Neural cell (in vitro differentiated cells): ENCODE measurements at regions not wholly inside any gene's neighbourhood (a gene's known extent, or its start where the extent isn't known, plus 50 kb on each side); places are given as distances from the start of the nearest gene placed in this dataset.

Source experiments
- EP300 ChIP-seq: fragments of 450-650 bp; conservative IDR thresholded peaks from 2 replicates; pipeline ENCODE4 v1.6.1; 2014; ENCODE audit warnings: antibody characterized with exemption, mild to moderate bottlenecking, moderate library complexity; ENCODE audit not compliant: poor library complexity, severe bottlenecking
- EZH2 ChIP-seq: fragments of 200-600, 300-800 bp; shearing (Covaris generic), sonication (generic); IDR thresholded peaks from 2 replicates; pipeline ENCODE4 v1.6.1; 2014; ENCODE audit warnings: antibody characterized with exemption, low read length, borderline replicate concordance, mild to moderate bottlenecking; ENCODE audit not compliant: insufficient read depth, poor library complexity, severe bottlenecking
- POLR2AphosphoS5 ChIP-seq: IDR thresholded peaks from 2 replicates; pipeline ENCODE4 v1.6.1; 2012
- RAD21 ChIP-seq: fragments of 450-650 bp; conservative IDR thresholded peaks from 2 replicates; pipeline ENCODE4 v1.6.1; 2014; ENCODE audit warnings: antibody characterized with exemption, mild to moderate bottlenecking, moderate library complexity
- TAF1 ChIP-seq: IDR thresholded peaks from 2 replicates; pipeline ENCODE4 v1.6.1; 2012; ENCODE audit warnings: low read depth
- TF ChIP-seq, protein P1 (sequence below): fragments of 450-650 bp; IDR thresholded peaks from 2 replicates; pipeline ENCODE4 v1.5.1; 2014; ENCODE audit warnings: antibody characterized with exemption, mild to moderate bottlenecking, moderate library complexity; ENCODE audit not compliant: poor library complexity, severe bottlenecking
- TF ChIP-seq, protein P2 (sequence below): IDR thresholded peaks from 2 replicates; pipeline ENCODE4 v1.6.1; 2012; ENCODE audit warnings: borderline replicate concordance

DNA sequence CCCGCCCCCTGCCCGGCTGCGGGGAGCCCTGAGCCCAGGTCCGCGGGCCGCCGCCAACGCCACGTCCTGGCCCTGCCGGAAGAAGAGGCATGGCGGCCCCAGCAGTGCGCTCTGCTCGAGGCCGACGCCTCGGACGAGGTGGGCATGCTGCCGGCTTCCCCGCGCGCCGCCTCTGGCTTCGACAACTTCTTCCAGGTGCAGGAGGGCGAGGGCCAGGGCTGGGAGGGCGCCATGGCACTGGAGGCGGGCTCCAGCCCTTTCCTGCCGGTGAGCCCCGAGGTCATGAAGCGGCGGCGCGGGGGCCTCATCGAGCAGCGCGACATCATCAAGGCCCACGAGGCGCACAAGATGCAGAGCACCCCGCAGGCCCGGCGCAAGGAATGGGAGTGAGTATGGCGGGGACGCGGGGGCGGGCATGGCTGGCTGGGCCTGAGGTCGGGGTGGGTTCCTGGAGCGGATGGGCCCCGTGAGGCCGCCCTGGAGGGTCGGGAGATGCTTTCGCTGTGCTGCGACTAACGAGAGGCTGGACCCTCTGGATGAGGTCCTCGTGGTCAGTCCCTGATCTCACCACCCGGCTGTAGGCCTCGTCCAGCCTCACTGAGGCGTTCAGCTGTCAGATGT is 70.0 kb upstream of the CACNA1E start:
- TF ChIP-seq TAF1, result no peak
- TF ChIP-seq, protein P1, sequence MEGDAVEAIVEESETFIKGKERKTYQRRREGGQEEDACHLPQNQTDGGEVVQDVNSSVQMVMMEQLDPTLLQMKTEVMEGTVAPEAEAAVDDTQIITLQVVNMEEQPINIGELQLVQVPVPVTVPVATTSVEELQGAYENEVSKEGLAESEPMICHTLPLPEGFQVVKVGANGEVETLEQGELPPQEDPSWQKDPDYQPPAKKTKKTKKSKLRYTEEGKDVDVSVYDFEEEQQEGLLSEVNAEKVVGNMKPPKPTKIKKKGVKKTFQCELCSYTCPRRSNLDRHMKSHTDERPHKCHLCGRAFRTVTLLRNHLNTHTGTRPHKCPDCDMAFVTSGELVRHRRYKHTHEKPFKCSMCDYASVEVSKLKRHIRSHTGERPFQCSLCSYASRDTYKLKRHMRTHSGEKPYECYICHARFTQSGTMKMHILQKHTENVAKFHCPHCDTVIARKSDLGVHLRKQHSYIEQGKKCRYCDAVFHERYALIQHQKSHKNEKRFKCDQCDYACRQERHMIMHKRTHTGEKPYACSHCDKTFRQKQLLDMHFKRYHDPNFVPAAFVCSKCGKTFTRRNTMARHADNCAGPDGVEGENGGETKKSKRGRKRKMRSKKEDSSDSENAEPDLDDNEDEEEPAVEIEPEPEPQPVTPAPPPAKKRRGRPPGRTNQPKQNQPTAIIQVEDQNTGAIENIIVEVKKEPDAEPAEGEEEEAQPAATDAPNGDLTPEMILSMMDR, result no peak
- TF ChIP-seq, protein P2, sequence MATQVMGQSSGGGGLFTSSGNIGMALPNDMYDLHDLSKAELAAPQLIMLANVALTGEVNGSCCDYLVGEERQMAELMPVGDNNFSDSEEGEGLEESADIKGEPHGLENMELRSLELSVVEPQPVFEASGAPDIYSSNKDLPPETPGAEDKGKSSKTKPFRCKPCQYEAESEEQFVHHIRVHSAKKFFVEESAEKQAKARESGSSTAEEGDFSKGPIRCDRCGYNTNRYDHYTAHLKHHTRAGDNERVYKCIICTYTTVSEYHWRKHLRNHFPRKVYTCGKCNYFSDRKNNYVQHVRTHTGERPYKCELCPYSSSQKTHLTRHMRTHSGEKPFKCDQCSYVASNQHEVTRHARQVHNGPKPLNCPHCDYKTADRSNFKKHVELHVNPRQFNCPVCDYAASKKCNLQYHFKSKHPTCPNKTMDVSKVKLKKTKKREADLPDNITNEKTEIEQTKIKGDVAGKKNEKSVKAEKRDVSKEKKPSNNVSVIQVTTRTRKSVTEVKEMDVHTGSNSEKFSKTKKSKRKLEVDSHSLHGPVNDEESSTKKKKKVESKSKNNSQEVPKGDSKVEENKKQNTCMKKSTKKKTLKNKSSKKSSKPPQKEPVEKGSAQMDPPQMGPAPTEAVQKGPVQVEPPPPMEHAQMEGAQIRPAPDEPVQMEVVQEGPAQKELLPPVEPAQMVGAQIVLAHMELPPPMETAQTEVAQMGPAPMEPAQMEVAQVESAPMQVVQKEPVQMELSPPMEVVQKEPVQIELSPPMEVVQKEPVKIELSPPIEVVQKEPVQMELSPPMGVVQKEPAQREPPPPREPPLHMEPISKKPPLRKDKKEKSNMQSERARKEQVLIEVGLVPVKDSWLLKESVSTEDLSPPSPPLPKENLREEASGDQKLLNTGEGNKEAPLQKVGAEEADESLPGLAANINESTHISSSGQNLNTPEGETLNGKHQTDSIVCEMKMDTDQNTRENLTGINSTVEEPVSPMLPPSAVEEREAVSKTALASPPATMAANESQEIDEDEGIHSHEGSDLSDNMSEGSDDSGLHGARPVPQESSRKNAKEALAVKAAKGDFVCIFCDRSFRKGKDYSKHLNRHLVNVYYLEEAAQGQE, result no peak
- no peak for TF ChIP-seq EP300
- no peak for TF ChIP-seq RAD21
- TF ChIP-seq POLR2AphosphoS5, result no peak
- TF ChIP-seq EZH2, result no peak
